ENCODE measurements at regions not wholly inside any gene's neighbourhood (a gene's known extent, or its start where the extent isn't known, plus 50 kb on each side); places are given as distances from the start of the nearest gene placed in this dataset.

DNA sequence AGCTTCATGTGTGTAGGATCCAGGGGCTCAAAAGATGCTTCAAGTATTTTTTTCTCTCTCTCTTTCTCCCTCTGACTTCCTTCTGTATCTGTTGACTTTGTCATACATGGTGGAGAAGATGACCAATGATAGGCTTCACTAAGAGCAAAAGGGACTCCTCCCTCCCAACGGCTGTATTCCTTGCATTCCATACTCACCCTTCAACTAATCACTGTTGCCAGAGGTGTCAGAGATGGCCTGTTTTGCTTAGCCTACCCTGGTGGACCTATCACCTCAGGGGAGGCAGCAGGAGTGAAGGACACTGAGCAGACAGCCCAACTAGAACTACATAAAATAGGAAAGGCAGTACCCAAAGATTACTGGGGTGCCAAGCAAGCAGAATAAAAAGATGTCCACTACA, 62.2 kb upstream of the C1QTNF7 start:
- H3K27ac Mint-ChIP-seq: no peak overlapping the region
- peaks cover 0 to 2% (median 0%) of the 10 kb centered on the region in 3 donors for H3K27me3 Mint-ChIP-seq (ENCODE audit: low read depth in 3 of 3)
- no peaks in the 10 kb centered on the region for H3K79me2 ChIP-seq (ENCODE audit: insufficient read depth, low read length)
- H3K9me3 Mint-ChIP-seq: peaks cover 0 to 2% (median 0%) of the 10 kb centered on the region in 7 donors
- intact Hi-C loops (cut with micrococcal nuclease): no loop called here
- no peaks in the 10 kb centered on the region for H3K27me3 ChIP-seq (ENCODE audit: control insufficient read depth in 2 of 2, insufficient read depth in 2 of 2, low read length in 2 of 2)
- no peak overlapping the region for H3K27ac ChIP-seq (ENCODE audit: low read depth in 1 of 2, low read length in 2 of 2)
- TF ChIP-seq CTCF (IDR thresholded peaks at IDR 0.05): no peak
- H4K20me1 ChIP-seq (ENCODE audit: insufficient read depth, low read length): no peaks in the 10 kb centered on the region
- H3K36me3 ChIP-seq (replicated peaks in 1 of 2; ENCODE audit: control insufficient read depth in 1 of 2, insufficient read depth in 2 of 2, low read length in 2 of 2): no peaks in the 10 kb centered on the region
- no CpG with 5 or more reads among the region's 1 CpG for WGBS (ENCODE audit: insufficient coverage)
- no peak overlapping the region for H3K9ac ChIP-seq (ENCODE audit: insufficient read depth, low read length, poor library complexity, severe bottlenecking)
- peaks cover 17% of the 10 kb centered on the region for H3K4me1 Mint-ChIP-seq
- no peaks in the 10 kb centered on the region for H3K9me3 ChIP-seq (replicated peaks in 1 of 2; ENCODE audit: control insufficient read depth in 1 of 2, insufficient read depth in 1 of 2, low read length in 2 of 2)
- H3K4me2 ChIP-seq (replicated peaks; ENCODE audit: extremely low read depth, low read length, poor library complexity, severe bottlenecking): no peak overlapping the region
- no peak overlapping the region for H3K4me3 Mint-ChIP-seq
- no peak overlapping the region for H3K4me3 ChIP-seq (replicated peaks in 1 of 3; ENCODE audit: low read depth in 2 of 3, low read length in 3 of 3)
- no peak for DNase-seq
- H3K36me3 Mint-ChIP-seq: no peaks in the 10 kb centered on the region
- no peak overlapping the region for H2AFZ ChIP-seq (ENCODE audit: insufficient read depth, low read depth, low read length, poor library complexity, severe bottlenecking)
- peaks cover 5 to 12% of the 10 kb centered on the region in 2 donors for H3K4me1 ChIP-seq (ENCODE audit: control insufficient read depth in 1 of 2, insufficient read depth in 2 of 2, low read length in 2 of 2)

DNA sequence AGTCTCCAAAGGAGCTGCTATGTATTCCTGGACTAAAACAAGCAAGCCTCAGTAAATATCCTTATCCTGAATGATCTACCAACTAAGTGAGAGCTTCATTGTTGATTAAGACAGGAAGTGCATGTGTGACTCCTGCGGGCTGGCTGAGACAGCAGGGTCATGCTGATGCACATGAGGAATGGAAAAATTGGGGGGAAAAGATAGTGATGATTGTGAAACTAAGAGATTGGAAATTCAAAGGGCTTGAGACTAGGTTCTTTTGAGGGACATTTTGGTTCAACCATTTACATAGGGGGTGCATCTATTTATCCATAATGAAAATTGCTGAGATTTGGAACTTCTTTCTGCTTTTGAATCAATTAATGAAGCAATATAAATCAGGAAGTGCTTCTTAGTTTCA, 61.1 kb upstream of the C1QTNF7 start:
- H3K4me3 ChIP-seq (replicated peaks in 1 of 3; ENCODE audit: low read depth in 2 of 3, low read length in 3 of 3): no peak overlapping the region
- no peak overlapping the region for H3K4me2 ChIP-seq (replicated peaks; ENCODE audit: extremely low read depth, low read length, poor library complexity, severe bottlenecking)
- intact Hi-C loops (cut with micrococcal nuclease): no loop called here
- Mint-ChIP-seq H3K27ac (peak overlapping the region in 1 of 7 donors; percentile 10), H3K27me3 (ENCODE audit: low read depth in 3 of 3) (peaks cover 0 to 2% (median 2%) of the 10 kb centered on the region in 3 donors), H3K4me3 (no peak overlapping the region), H3K9me3 (peaks cover 0 to 2% (median 0%) of the 10 kb centered on the region in 7 donors), H3K36me3 (no peaks in the 10 kb centered on the region), H3K4me1 (peaks cover 26% of the 10 kb centered on the region)
- DNase-seq: peak in 1 of 3 donors; percentile 9
- H3K9me3 ChIP-seq (replicated peaks in 1 of 2; ENCODE audit: control insufficient read depth in 1 of 2, insufficient read depth in 1 of 2, low read length in 2 of 2): no peaks in the 10 kb centered on the region
- peaks cover 5 to 12% of the 10 kb centered on the region in 2 donors for H3K4me1 ChIP-seq (ENCODE audit: control insufficient read depth in 1 of 2, insufficient read depth in 2 of 2, low read length in 2 of 2)
- no peaks in the 10 kb centered on the region for H3K36me3 ChIP-seq (replicated peaks in 1 of 2; ENCODE audit: control insufficient read depth in 1 of 2, insufficient read depth in 2 of 2, low read length in 2 of 2)
- H3K9ac ChIP-seq (ENCODE audit: insufficient read depth, low read length, poor library complexity, severe bottlenecking): no peak overlapping the region
- H2AFZ ChIP-seq (ENCODE audit: insufficient read depth, low read depth, low read length, poor library complexity, severe bottlenecking): no peak overlapping the region
- H3K27ac ChIP-seq (ENCODE audit: low read depth in 1 of 2, low read length in 2 of 2): no peak overlapping the region
- TF ChIP-seq CTCF (IDR thresholded peaks at IDR 0.05): no peak
- no peaks in the 10 kb centered on the region for H3K27me3 ChIP-seq (ENCODE audit: control insufficient read depth in 2 of 2, insufficient read depth in 2 of 2, low read length in 2 of 2)
- 38% methylated on average over 1 of the region's 1 CpG for WGBS (ENCODE audit: insufficient coverage)
- no peaks in the 10 kb centered on the region for H3K79me2 ChIP-seq (ENCODE audit: insufficient read depth, low read length)
- H4K20me1 ChIP-seq (ENCODE audit: insufficient read depth, low read length): no peaks in the 10 kb centered on the region

Data from CD14-positive monocyte (primary cell).